NOMO-1 treated with dmso at 0.1 percent for 144 hours (cell line): ENCODE measurements at regions not wholly inside any gene's neighbourhood (a gene's known extent, or its start where the extent isn't known, plus 50 kb on each side); places are given as distances from the start of the nearest gene placed in this dataset.

ENCODE experiments used
- DNase-seq: peaks from one replicate; lab custom pipeline; 2025; ENCODE audit not compliant: unreplicated experiment; lab: John Stamatoyannopoulos, UW

DNA sequence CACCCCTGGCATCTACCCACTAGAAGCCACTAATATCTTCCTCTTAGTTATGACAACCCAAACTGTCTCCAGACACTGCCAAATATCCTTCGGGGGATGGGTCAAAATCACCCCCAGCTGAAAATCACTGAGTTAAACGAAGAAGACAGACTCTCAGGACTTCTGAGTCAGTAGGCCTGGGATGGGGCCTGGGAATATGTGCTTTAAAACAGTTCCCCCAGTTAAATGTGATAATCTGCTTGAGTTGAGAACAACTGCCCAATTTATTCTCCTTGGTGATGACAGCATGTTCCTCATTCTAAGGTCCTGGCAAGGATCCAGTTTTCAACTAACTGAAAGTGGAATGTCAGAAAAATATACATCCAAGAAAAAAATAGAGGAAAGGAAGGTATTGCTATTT lies 52.4 kb downstream of the CBLL2 start:
- no peak for DNase-seq

DNA sequence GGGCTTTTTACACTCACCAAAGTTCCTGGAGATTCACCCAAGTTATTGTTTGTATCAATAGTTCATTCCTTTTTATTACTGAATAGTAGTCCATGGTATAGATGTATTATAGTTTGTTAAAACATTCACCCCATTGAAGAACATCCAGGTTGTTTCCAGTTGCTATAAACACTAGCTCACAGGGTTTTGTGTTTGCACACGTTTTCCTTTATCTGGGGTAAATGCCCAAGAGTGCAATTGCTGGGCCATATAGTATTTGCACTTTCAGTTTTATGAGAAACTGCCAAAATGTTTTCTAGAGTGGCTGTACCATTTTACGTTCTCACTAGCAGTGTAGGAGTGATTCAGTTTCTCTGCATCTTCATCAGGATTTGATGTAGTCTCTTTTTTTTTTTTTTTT lies 57.1 kb downstream of the CBLL2 start:
- DNase-seq: no peak

- no peak for DNase-seq
Measured at GRCh38 chrX:22338740-22339139, 66.0 kb downstream of the CBLL2 start.

- no peak for DNase-seq
Measured at GRCh38 chrX:22339459-22339858, 66.7 kb downstream of the CBLL2 start.

- no peak for DNase-seq
Measured at GRCh38 chrX:22340022-22340616, 67.4 kb downstream of the CBLL2 start.

GRCh38 chrX:22343192-22343591 lies 70.5 kb downstream of the CBLL2 start:
- DNase-seq: no peak

- DNase-seq: no peak
Measured at GRCh38 chrX:22345884-22346283, 73.2 kb downstream of the CBLL2 start.

DNA sequence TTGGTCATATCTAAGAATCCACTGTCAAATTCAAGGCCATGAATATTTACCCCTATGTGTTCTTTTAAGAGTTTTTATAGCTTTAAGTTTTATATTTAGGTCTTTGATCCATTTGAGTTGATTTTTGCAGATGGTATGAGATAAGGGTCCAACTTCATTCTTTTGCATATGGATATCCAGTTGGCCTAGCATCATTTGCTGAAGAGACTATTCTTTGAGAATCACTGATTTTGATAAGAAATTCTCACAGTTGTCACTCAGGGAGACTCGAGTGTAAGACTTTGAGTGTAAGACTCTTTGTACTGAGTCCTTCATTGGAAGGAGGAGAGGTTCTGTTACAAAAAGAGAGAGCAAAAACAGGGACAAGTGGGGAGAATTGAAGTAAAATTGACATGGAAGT lies 74.8 kb downstream of the CBLL2 start:
- DNase-seq: no peak

- DNase-seq: no peak
Measured at GRCh38 chrX:22349116-22349515, 76.4 kb downstream of the CBLL2 start.

DNA sequence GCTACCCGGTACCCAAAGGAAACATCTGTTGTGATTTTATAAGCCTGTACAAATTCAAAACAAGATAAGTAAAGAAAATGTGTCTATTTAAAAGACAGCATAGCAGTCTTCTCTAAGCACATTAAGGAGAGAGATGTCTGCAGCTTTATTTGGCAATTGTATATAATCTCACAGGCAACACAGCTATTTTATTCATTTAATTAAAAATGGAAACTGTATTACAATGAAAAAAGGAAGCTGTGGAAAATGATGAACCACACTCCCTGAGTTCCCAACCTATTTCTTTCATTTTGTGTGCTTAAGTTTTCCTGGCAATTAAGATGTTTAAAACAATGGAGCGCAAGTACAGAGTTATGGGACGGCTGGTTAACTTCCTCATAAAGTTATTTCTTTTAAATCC lies 78.4 kb downstream of the CBLL2 start:
- no peak for DNase-seq

- no peak for DNase-seq
Measured at GRCh38 chrX:22351966-22352365, 79.3 kb downstream of the CBLL2 start.

DNA sequence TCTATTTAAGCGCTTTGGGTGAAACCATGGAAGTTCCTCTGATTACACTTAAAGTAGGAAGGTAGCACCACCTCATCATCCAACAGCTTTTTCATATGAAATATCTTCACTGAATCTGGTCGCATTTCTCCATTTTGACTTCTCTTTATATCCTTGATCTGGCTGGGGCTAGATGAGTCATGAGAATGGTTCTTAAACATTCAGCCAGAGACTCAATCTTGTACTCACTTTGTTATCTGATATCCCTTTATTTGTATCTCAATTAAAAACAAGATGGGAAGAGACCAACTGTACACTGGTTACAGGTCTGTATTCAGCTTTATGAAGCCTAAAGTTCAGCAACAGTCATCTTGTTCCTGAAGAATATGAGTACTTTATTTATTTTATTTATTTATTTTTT lies 84.9 kb downstream of the CBLL2 start:
- no peak for DNase-seq

DNA sequence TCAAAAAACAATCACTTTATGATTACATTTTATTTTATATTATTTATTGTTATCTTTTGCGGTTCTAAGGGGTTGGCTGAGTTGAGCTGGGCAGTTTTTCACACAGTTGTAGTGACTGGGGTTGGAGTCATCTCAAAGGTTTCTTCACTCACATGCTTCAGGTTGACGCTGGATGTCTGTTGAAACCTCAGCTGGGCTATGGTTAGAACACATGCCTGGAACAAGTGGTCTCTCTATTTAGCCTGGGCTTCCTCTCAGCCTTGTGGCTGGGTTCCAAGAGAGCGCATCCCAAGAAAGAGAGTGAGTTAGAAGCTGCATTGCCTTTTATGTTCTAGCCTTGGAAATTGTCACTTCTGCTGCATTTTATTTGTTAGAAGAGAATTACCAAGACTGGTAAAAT lies 87.4 kb downstream of the CBLL2 start:
- DNase-seq: no peak

- DNase-seq: no peak
Measured at GRCh38 chrX:22365460-22365859, 92.7 kb downstream of the CBLL2 start.

- no peak for DNase-seq
Measured at GRCh38 chrX:22366166-22366702, 93.5 kb downstream of the CBLL2 start.

DNA sequence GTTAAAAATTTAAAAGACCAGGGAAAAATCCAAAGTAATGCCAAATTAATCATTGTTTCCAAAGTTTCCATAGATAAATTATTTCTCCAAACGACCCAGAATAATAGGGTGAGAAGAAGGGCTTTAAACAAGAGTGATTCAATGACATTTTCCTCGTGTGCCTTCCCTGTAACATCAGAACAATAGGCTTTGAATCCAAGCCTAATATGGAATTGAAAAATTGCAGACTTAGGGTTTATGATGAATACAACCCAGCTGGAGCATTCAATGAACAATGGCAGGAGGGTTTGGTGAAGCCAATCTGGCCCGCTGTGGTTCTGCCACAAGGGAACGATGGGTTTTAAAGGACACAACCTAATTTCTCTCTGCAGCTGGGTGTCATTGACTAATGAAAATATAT lies 94.2 kb downstream of the CBLL2 start:
- DNase-seq: no peak

GRCh38 chrX:22373094-22373493 lies 100.4 kb downstream of the CBLL2 start:
- DNase-seq: no peak

- DNase-seq: no peak
Measured at GRCh38 chrX:22373766-22374165, 101.1 kb downstream of the CBLL2 start.

DNA sequence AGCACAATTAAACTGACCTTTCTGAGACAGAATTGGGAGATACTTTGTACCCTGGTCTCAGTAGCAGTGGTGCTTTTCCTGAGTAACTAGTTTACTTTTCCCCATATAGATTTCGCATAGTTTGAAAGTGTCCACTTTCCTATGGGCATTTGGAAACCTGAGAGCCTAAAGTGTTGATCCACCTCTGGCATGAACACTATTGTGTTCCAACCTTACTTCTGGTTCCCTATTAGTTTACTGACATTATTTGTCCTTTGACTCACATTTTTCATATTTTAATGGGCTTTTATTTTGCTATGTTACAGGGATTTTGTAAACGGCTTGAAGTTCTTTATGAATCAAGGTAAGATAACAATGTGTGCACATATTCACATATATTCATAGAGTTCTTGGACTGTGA lies 103.7 kb downstream of the CBLL2 start:
- DNase-seq: no peak

DNA sequence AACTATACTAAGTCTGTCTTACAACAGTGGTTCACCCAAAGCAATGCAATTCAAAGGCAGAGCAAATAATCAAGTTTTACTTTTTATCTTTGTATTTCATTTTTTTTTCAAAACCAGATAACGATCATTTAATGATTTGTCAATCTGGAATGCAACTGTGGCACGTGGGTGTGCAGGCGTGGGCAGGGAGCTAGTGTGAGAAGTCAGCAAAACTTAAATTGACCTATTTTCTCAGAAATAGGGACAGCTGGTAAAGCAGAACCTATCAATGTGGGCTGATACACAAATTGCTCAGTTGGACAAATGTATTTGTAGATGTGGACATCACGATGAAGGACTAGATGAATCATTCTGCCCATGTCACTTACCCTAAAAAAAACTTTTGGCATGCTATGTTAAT lies 105.6 kb downstream of the CBLL2 start:
- DNase-seq: no peak

- DNase-seq: no peak
Measured at GRCh38 chrX:22383988-22384387, 111.3 kb downstream of the CBLL2 start.

GRCh38 chrX:22389556-22390179 lies 117.0 kb downstream of the CBLL2 start:
- DNase-seq: no peak
